HG03135 (cell line): ENCODE measurements at regions not wholly inside any gene's neighbourhood (a gene's known extent, or its start where the extent isn't known, plus 50 kb on each side); places are given as distances from the start of the nearest gene placed in this dataset.

ENCODE experiments used
- ATAC-seq: cut with Tn5 transposase; IDR thresholded peaks from one replicate; pipeline ENCODE4 v1.9.1; 2021; ENCODE audit warnings: mild to moderate bottlenecking, moderate library complexity; ENCODE audit not compliant: unreplicated experiment

GRCh38 chr3:144287001-144287400, 315.4 kb downstream of the DIPK2A start:
- no peak for ATAC-seq

- no peak for ATAC-seq
Observed at GRCh38 chr3:144289057-144289456, 317.4 kb downstream of the DIPK2A start.

DNA sequence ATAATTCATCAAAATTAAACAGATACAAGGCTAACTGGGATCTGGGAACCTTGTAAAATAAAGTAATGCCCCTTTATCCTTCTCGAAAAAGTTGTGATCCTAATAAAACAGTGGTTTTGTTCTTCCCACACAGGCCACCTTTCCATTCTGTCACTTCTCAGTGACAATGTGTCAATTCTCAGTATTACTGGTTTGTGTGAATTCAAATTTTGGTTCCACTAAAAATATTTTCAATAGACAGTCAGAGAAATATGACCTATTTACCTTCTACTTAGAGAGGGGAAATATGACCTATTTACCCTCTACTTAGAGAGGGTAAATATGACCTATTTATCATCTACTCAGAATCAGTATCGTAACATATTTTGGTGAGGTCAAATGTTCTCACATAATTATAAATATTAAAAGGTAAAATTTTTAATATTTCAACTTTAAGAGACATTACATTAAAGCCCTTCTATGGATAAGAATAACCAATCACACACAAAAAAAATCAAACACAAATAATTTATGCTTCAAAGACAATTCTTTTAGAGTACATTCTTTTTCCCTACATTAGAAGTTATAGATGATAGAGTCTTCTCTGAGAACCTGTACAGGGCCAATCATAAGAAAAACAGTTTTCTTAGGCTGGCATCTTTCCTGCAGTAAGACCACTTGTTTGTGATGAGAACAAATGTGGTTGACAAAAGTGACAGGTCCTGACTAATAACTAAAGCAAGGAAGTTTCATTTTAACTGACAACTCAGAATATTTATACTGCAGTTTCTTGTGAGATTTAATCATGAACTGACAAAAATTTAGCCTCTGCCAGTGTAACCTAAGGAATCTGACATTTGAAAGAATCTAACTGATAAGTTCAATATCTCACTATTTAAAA, 323.3 kb downstream of the DIPK2A start:
- peak; percentile 86 for ATAC-seq

DNA sequence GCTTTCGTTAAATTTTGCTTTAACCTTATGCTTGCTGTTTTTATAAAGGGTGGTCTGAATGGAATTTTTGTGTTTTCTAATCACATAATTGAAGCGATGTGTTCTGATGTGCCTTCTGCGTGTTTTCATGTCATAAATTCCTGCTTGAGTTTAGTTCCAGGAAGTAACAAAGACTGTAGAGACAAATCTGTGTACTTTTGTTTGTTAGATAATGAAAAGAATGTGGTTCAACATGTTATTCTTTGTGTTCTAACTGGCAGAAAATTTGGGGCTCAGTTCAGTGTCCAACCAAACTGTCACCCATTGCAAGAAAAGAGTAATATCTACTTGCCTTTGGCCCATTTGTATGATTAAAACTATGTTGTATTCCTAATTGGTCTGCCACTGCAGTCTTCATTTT, 324.0 kb downstream of the DIPK2A start:
- no peak for ATAC-seq

GRCh38 chr3:144296808-144297207, 325.2 kb downstream of the DIPK2A start:
- no peak for ATAC-seq

DNA sequence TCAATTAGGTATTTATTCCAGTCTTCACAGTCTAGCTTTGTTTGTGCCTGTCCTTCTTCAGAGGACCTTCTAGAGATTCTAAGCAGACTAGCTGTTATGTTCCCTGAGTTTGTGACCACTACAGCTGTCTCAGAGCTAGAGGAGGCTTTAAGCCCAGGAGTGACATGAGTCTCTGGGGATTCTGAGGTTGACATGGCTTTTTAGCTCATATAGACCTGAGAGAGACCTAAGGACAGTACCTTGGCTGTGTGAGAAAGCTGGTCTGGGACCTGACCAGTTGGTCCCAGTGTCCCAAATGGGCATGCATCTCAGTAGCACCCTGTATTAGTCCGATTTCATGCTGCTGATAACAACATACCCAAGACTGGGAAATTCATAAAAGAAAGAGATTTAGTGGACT, 330.2 kb downstream of the DIPK2A start:
- ATAC-seq: no peak

DNA sequence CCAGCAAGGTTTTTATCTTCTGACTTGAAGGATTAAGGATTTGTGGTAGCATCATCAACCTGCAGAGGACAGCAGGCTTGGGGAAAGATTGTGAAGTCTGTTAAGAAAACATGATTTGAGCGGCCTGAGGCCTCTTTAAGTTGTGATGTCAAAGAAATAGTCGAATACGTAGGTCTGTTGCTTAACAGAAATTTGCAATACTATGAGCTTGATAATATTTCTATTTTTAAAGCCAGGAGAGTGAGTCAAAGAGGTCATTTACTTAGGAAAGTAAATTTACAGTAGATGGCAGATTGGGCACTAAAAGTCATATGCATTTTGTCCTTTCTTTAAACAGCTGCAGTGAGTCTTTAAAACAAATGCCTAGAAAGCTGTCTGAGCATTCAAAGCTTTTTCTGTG, 336.3 kb downstream of the DIPK2A start:
- no peak for ATAC-seq

- ATAC-seq: no peak
Observed at GRCh38 chr3:144308396-144308795, 336.8 kb downstream of the DIPK2A start.

DNA sequence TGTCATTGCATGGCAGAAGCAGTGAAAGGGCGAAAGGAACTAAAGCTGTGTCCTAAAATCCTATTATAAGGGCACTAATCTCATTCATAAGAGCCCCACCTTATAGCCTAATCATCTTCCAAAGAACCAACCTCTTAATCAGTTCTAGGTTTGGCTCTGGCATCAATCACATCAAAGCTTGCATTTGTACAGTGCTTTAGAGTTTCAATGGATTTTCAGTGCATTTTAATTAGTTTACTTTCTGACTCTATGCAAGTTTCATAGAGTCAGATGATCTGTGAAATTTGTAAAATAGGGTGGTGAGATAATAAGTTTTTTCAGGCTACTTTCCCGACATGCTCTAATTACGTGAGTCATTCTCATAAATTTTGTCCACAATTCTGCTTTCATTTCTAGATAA, 341.1 kb downstream of the DIPK2A start:
- no peak for ATAC-seq

DNA sequence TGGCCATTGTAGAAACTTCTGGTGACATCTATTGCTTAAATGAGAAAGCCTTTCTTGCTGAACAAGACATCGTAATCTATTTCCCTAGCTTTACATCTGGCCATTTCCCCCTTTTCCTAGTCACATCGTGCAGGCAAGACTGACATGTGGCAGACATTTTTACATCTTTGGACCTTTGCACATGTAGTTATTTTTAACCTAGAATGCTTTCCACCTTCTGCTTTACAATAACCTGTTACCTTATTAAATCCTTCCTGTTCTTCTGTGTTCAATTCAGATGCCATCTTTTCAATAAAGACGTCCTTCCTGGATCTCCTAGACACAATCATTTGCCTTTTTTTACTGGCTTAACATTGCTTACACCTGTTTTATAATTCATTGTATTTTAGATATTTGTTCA, 343.3 kb downstream of the DIPK2A start:
- no peak for ATAC-seq

DNA sequence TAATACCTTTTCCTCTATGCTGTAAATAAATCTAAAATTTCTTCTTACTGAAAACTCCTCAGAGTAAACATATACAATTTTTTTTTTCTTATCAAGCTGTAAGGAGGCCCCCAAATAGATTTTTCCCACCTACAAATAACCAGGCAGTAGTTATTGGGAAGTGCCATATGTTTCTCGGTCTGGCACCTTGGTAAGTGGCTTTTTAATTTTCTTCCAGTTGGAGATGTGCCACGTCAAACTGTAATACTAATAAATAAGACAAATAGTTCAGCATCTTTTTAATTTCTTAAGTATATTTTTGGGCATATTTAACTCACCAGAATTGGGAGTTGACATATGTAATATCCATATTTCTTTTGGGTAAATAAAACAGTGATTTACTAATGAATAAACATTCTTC, 346.3 kb downstream of the DIPK2A start:
- ATAC-seq: no peak

- ATAC-seq: no peak
Observed at GRCh38 chr3:144324076-144324475, 352.5 kb downstream of the DIPK2A start.

- no peak for ATAC-seq
Observed at GRCh38 chr3:144332868-144333267, 361.2 kb downstream of the DIPK2A start.

DNA sequence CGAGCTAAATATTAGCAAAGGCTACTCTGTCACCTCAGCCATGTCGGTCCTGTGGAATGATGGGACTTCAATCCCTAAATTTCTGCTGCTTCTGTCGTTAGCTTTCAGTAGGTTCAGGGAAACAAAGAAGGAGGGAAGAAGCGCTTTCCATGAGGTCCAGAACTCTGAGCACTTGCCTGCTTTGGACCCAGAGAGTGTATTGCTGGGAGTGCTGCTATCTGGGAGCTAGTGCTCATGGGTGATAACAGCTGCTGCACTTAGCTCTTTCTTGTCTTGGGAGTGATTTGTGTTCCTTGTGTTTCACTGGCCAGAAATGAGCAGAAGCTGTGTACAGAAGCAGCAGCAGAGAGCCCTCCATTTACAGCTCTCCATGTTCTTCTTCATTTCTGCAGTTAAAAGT, 369.8 kb downstream of the DIPK2A start:
- no peak for ATAC-seq

- ATAC-seq: no peak
Observed at GRCh38 chr3:144343343-144343742, 371.7 kb downstream of the DIPK2A start.

DNA sequence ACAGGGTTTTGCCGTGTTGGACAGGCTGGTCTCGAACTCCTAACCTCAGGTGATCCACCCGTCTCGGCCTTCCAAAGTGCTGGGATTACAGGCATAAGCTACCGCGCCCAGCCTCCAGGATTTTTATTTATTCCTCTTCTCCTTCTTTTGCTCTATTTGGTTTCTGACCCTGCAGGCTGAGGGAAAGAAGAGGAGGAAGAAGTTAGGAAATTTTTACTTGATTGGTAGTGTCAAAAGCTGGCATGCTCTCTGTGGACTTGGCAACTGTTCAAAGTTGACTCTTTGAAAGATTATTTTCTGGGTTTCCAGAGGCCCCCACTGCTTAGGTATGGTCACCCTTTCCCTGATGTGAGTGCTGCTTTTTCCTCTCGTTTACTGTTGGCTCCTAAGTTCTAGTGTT, 372.2 kb downstream of the DIPK2A start:
- ATAC-seq: no peak

GRCh38 chr3:144344925-144345548, 373.4 kb downstream of the DIPK2A start:
- no peak for ATAC-seq

DNA sequence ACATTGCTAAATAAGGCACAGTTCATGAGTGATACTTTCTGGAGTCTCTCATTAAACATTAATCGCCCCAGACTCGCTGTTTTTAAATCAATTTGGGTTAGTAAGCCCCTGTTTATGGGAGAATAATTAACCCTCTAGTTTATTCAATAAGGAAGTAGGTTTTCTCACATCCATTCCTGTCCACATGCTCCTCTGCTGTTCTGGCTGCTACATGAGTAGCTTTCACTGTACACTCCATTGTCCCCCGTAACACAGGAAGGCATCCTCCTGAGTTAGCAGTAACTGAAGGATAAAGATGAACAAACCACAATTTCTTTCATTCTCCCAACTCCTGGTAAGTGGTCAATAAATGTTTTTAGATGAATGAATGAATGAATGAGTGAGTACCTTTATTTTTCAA, 378.5 kb downstream of the DIPK2A start:
- no peak for ATAC-seq

DNA sequence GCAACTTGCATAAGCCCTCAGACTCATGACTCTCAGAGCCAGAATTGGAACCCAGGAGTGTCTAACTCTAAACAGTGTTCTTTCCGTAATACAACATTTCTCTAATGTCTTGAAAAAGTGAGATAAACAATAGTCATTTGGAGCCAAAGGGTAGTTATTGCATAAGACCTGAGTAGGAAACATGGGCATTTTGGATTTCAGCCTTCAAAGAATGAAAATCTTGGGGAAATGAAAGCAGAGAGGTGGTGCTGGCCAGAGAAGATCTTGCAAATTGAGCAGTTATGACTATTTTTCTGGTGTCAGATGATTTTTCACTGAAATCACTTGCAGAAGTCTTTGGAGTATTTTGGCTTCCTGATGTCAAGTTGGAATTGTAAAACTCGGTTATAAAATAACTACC, 379.4 kb downstream of the DIPK2A start:
- ATAC-seq: no peak

GRCh38 chr3:144351773-144352365, 380.2 kb downstream of the DIPK2A start:
- ATAC-seq: no peak

GRCh38 chr3:144358191-144358590, 386.6 kb downstream of the DIPK2A start:
- ATAC-seq: no peak

- no peak for ATAC-seq
Observed at GRCh38 chr3:144361002-144361401, 389.4 kb downstream of the DIPK2A start.
